GM18517 (cell line): ENCODE measurements at regions not wholly inside any gene's neighbourhood (a gene's known extent, or its start where the extent isn't known, plus 50 kb on each side); places are given as distances from the start of the nearest gene placed in this dataset.

Experiments
- ATAC-seq: cut with Tn5 transposase; IDR thresholded peaks from one replicate; pipeline ENCODE4 v1.9.1; 2021; ENCODE audit warnings: mild to moderate bottlenecking, moderate library complexity; ENCODE audit not compliant: unreplicated experiment

DNA sequence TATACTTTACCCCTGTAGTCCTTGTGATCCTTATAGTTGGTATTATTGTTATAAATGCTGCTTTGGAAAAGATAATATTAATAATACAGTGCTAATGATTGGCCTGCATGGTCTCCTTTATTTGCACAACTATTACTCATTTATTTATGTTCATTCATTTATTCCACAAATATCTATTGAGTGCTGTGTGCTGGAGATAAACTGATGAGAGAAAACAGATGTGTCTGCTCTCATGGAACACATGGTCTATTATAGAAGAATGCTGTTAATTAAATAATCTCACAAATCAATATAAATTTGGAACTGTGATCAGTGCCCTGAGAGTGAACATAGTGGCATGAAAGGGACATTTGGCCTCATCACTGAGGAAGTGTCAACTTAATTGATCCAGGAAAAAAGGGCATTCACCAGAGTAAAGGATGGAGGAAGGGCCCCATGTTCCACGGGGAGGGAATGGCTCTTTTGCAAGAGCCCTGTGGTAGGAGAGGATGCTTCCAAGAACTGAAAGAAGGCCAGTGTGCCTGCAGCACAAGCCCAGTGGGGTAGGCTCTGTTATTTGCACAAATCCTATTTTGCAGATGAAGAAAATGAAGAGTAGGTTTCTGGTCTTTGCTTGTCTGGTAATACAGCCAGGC, 91.5 kb upstream of the STK39 start:
- no peak for ATAC-seq

DNA sequence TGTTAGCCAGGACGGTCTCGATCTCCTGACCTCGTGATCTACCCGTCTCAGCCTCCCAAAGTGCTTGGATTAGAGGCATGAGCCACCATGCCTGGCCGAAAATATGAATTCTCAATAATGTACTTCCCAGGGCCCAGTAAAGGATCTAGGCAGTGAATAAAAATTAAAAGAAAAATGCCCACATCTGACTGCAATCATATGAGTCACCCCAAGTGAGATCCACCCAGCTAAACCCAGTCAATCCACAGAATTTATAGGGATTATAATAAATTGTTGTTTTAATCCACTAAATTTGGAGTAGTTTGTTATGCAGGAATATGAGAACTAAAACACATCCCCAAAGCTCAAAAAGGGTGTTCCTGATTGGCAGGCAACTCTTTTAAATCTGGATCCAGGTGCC, 93.5 kb upstream of the STK39 start:
- ATAC-seq = no peak

DNA sequence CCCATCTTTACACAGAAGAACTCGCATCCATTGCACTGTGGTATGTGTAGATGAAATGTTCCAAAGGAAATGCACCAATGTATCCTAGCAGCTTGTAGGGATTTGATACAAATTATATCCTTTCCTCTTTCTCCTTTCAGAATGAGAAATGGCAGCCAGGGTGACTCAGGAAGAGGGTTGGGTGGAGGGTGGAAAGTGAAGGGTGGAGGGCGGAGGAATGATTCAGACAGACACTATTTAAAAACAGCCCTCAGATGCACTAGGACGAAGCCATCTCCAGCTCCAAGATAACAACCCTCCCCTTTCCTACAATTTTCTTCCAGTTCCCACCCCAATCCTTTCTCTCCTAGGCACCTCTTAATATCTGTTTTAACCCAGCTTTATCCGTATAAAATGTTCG, 96.2 kb upstream of the STK39 start:
- no peak for ATAC-seq

DNA sequence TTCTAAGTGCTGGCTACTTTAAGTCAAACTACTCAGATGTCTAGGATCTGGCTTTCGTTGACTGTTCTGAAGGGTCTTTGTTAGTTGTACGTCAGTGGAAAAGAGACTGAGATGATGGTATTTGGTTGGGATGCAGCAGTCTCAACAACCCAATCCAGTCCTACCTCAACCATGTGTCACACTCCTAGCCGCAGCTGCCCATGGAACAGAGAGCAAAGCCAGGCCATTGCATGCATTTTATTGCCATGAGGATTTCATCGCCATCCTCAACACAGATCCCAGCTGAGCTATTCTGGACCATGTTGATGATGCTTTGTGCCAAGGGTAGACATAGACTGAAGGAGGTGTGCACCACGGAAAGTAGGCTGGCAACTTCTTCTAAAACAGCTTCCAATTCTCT, 97.3 kb upstream of the STK39 start:
- ATAC-seq = no peak

DNA sequence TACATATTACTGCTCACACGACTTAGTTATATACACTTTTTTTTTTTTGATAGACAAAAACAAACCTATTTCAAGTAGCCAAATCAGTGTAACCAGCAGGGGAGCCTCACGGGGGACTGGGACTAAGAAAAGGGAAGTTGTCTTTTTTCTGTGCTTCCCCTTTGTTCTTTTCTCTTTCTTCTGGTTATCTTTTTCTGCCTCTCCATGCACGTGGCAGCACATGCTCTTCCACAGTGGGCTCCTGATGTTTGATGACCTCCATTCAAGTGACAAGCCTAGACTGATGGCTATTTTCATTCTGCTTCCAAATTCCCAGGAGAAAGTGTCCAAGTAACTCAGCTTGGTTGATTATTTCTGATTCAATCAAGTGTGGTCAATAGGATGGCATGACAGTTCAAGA, 98.2 kb upstream of the STK39 start:
- no peak for ATAC-seq

DNA sequence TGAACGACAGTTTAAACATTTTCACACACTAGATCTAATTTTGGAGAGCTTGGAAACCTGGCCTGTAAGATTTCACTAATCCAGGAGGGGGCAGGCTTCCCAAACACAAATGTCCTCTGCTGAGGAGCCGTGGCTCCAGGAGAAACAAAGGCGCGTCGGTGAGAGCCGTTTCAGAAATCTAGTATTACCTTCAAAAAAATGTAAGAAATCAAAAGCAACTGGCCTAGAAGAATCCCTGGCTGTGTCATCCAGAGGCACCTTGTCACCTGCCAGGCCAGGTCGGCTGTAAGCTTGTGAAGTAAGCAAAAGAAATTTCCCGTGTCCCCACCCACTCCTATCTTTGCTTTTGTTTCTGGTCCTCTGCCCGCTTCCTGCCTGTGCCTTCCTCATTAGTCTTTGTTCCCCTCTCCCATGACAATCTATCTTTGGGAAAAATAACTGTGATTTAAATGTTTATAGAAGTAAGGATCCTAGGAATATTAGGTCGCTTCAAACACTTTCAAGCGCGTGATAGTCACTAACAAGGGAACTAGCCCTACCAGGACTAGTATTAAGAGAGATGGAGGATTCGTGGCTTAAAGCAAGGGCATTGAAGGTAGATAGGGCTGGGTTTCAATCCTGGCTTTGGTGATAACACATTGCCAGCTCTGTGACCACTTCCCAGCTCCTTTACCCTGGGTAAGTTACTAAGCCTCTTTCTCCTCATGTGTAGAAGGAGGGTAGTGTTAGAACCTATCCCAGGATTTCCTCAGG, 99.5 kb upstream of the STK39 start:
- ATAC-seq = peak; percentile 76

DNA sequence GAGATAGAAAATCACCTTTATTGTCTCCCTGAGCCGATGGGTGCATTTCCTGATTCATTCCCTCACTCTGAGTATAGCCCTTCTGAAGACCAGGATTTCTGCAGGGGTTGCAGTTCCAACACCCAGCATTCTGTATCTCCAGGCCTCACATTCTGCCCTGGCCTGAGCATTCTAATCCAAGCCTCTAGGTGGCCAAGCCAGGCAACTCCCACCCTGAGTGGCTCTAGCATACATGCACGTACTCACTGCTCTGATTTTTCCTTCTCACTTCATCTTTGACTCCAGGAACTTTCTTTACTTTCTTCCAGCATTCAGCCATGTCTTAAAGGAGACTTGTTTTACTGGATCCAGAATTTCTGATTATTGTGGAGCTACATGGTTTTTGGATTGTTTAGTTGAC, 100.7 kb upstream of the STK39 start:
- peak; percentile 53 for ATAC-seq

DNA sequence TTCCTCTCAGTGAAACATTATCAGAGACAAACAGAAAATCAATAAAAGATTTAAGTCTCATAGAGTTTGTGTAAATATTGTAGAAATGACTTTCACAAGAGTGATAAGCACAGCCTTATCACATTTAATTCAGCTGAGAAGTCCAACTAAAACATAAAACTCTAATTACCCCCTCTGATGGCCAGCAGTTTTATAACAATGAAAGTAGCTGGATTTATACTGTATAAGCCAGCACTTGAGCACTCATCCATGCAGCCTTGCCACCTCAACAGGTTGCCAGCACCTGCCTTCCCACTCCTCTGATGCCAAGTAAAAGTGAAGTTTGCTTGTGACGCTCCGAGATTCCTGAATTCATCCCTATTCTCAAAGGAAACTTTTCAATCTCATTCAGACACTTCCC, 103.0 kb upstream of the STK39 start:
- no peak for ATAC-seq

DNA sequence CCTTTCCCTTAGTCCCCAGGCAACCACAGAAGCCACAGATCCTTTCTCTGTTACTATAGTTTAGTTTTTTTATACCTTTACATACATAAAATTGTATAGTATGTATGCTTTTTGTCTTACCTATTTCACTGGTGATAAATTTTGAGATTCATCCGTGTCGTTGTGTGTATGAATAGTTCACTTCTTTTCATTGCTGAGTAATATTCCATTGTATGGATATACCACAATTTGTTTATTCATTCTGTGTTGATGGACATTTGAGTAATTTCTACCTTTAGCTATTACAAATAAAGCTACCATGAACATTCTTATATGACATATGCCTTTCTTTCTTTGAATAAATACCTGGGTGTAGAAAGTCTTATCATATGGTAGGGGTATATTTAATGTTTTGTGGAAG, 102.8 kb upstream of the CERS6 start:
- ATAC-seq = no peak

DNA sequence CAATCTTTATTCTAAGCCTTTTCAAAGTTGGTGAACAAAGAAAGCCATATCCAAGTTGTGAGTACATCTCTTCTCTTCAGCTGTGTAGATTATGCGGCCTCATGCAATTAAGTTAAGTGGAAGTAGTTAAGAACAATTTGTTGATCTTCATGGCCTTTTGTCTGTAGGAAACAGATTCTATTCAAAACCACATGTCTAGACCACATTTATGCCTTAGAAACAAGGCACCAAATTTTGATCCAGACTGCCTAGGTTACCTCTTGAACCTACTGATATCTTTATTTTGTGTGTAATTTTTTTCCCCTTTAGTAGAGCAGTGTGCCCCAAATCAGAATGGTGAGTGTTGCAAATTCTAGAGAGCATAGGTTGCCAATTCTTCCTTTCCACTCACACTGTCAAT, 101.6 kb upstream of the CERS6 start:
- no peak for ATAC-seq

DNA sequence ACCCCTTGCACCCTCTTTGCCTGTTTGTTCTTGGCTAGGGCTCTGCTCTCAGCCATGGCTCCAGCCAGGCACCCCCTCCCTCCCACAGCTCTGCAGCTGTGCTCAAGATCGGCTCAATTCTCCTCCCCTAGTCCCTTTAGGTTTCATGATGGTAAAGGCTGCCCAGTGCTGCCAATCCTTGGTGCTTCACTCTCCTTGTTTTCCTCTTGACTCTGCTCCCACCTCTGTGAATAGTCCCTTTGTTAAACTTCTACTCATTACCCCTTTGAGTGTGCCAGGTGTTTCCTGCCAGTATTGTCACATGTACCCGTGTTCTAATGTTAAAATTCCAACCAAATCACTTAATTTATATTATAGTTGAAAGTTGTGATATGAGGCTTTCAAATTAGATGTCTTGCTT, 101.0 kb upstream of the CERS6 start:
- ATAC-seq = no peak

DNA sequence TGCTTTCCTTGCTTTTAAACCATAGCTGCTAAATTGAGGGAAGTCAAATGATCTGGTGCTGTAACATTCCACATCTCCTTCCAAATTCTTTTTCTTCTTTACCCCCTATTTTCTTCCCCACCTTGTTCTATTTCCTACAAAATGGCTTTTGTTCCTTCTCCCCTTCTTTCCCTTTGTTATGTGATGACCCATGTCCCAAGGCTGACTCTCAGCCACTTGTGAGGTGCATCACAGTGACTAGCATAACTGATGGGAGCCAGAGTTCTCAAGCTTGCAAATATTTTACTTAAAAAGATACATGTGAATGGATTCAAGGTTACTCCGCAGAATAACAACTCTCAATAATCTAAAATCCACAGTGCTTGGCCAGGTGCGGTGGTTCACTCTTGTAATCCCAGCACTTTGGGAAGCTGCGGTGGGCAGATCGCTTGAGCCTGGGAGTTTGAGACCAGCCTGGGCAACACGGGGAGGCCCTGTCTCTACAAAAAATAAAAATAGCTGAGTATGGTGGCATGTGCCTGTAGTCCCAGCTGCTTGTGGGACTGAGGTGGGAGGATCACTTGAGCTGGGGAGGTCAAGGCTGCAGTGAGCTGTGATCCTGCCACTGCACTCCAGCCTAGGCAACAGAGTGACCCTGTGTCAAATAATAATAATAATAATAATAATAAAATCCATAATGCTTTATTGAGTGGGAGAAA, 100.1 kb upstream of the CERS6 start:
- ATAC-seq = no peak

DNA sequence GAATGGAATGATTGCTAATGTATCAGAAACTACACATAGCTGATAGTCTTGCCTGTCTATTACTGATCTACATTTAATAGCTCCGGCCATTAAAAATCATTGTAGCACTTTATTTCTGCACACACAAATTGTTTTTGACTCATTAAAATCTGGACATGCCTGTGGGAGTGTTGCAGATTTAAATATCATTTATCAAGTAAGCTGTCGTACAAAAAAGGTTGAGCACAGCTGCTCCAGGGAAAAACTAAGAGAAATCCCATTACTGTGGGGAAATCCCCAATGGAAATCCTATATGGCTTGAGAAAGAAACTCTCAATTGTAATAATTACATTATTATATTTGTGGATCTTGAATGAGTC, 99.6 kb upstream of the CERS6 start:
- no peak for ATAC-seq

DNA sequence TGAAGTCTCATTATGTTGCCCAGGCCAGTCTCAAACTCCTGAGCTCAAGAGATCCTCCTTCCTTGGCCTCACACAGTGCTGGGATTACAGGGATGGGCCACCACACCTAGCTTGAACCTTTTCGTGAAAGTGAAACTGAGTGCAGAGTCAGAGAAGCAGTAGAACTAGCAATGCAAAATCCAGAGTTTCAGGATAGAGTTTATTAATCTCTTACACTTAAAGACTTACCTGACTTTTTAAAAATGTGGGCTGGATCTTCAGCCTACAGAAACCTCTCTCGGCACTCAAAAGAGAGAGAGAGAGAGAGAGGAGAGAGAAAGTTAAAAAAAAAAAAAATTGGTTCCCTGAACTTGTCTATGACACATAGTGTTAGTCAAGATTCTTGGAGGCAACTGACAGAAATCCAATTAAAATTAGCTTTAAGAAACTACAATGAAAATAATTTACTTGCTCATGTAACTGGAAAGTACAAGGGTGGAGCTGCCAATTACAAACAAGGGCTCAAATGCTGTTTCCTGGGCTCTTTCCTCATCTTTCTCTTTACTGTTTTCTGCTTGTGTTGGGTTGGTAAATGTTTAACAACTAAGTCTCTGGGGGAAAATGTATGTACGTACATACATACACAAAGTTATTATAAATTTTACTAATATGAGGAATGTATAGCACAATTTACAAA, 98.1 kb upstream of the CERS6 start:
- no peak for ATAC-seq

DNA sequence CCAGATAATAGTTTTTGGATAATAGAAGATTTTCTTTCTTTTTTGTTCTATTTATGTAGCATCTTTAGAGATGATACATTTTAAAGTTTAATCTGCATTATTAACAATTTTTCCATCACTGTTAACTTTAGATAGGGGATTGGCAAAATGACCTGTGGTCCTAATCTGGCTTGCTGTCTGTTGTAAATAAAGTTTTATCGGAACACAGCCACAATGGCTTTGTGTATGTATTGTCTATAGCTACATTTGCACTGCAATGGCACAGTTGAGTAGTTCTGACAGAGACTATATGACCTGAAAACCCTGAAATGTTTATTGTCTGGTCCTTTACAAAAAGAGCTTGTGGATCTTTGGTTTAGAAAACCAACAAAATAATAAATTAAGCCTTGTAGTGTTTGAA, 97.0 kb upstream of the CERS6 start:
- ATAC-seq = no peak

DNA sequence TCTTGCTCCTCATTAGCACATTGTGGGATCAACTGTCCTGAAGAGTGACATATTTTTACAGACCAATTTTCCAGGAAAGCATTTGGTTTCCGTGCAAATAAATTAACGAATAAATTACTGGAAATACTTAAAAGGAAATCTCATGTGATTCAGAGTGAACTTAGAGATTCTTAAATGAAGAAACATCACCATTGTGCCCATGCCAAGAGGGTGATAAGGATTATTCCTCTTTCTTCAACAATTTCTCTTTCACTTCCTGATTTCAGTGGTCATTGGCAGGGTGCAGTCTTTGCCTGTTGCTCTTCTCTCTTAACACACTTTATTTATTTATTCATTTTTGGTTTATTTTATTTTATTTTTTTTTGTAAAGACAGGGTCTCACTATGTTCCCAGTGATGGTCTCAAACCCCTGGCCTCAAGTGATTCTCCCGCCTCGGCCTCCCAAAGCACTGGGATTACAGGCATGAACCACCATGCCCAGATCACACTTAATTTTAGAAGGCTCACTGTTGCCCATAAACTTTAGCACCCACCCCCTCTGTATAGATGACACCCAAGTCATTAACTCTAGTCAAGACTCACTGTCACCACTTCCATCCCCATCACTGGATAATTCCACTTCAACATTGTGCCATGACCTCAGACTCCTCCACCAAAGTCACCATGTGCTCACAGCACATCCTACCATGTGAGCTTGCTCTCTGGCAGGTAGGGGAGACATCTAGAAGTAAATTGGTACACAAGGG, 92.6 kb upstream of the CERS6 start:
- peak; percentile 86 for ATAC-seq

DNA sequence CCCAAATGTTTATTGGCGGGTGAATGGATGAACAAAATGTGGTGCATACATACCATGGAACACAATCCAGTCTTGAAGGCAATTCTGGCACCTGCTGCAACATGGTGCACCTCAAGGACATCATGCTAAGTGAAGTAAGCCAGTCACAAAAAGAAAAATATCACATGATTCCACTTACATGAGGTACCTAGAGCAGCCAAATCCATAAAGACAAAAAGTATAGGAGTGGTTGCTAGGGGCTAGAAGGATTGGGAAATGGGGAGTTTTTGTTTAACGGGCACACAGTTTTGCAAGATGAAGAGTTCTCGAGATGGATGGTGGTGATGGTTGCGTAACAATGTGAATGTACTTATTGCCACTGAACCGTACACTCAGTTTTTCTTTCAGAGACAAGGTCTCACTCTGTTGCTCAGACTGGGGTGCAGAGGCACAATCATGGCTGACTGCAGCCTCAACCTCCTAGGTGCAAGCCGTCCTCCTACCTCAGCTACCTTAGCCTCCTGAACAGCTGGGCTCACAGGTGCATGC, 90.9 kb upstream of the CERS6 start:
- ATAC-seq = no peak

DNA sequence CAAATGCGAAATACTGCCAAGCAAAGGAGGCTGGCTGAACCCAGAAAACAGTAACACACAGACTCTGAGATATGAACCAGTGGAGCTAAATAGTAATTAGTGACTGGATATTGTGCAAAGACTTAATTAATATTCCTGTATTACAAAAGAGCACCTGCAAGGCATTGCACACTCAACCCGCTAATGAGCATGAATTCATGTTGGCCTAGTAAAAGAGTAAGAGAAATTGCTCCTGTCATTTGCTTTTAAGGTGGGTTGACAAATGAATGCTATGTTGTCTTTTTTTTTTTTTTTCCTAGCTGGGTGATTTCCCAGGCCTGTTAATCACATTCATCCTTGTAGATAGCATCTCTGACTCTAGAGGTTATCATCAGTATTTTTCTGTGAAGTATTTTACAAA, 87.0 kb upstream of the CERS6 start:
- ATAC-seq = no peak

DNA sequence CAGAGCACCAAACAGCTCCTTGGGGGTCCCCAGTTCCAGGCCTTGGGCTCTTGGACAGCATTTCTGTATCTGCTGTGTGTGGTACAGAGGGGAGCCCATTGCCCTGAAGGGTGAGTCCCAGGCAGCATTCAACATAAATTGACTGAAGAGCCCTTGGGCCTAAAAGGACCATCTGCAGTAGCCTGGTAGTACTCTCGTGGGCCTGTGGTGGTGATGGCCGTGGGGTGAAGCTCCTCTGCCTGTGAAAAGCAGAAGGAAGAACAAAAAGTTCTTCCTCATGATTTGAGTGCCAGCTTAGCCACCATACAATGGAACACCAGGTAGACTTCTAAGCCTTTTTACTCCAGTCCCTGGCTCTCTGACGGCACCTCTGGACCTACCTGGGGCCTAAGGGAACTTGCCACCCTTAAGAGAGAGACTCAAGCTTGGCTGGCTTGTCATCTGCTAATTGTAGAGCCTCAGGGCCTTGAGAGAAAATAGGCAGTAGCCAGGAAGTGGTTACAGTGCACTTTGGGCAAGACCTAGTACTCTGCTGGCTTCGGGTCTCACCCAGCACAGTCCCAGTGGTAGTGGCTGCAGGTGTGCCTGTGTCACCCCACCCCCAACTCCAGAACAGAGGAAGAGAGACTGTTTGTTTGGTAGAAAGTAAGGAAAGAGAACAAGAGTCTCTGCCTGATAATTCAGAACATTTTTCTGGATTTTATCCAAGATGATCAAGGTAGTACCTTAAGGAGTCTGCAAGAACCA, 84.6 kb upstream of the CERS6 start:
- ATAC-seq = peak; percentile 72

DNA sequence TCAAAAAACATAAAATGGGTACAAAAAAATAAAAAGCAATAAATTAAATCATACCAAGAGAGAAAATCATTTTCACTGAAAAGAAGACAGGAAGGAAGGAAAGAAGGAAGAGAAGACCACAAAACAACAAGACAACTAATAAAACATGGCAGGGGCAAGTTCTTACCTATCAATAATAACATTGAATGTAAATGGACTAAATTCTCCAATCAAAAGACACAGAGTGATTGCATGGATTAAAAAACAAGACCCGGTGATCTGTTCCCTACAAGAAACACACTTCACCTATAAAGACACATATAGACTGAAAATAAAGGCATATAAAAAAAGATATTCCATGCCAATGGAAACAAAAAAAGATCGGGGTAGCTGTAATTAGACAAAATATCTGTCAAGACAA, 82.6 kb upstream of the CERS6 start:
- ATAC-seq = no peak
